CD4-positive, alpha-beta T cell (primary cell): ENCODE measurements at regions not wholly inside any gene's neighbourhood (a gene's known extent, or its start where the extent isn't known, plus 50 kb on each side); places are given as distances from the start of the nearest gene placed in this dataset.

Source experiments
- ATAC-seq: fragments of 200-7000 bp; cut with Tn5 transposase; one replicate; pipeline ENCODE4 v1.10.0; 2022; ENCODE audit warnings: mild to moderate bottlenecking; ENCODE audit not compliant: poor library complexity
- CTCF ChIA-PET: fragments of 350-600 bp; sonication (Branson Sonifier 250); formaldehyde crosslinking; loops from one replicate; lab custom pipeline; 2021; ENCODE audit warnings: antibody characterized with exemption, inconsistent platforms; lab: Charles Lee
- POLR2A ChIA-PET: fragments of 350-600 bp; sonication (Branson Sonifier 250); formaldehyde crosslinking; loops from one replicate; lab custom pipeline; 2021; ENCODE audit warnings: antibody characterized with exemption, inconsistent platforms; lab: Charles Lee
- DNase-seq, 14 experiments: peaks; one replicate each; pipeline ENCODE4 v3.0.0-alpha.2; 2013 to 2020; ENCODE audit warnings: mixed read lengths in 2 of 14
- H3K27ac ChIP-seq, 2 donors: one replicate each; pipeline versions ENCODE4 v1.5.1 to v1.7.0; 2013; ENCODE audit warnings: low read length in 2 of 2, low read depth in 1 of 2, mild to moderate bottlenecking in 1 of 2
- H3K27me3 ChIP-seq, 2 experiments: 1 replicate in 1 of 2; 2 replicates in 1 of 2; pipeline versions ENCODE4 v1.6.1 to v1.7.0; 2013; ENCODE audit warnings: low read length in 2 of 2, control low read depth in 1 of 2, mild to moderate bottlenecking in 1 of 2, moderate library complexity in 1 of 2; ENCODE audit not compliant: insufficient read depth in 2 of 2, control insufficient read depth in 1 of 2
- H3K36me3 ChIP-seq: one replicate; pipeline ENCODE4 v1.6.1; 2013; ENCODE audit warnings: low read length, control low read depth; ENCODE audit not compliant: insufficient read depth
- H3K4me1 ChIP-seq: one replicate; pipeline ENCODE4 v1.6.1; 2013; ENCODE audit warnings: low read length, control low read depth; ENCODE audit not compliant: insufficient read depth
- H3K4me3 ChIP-seq: one replicate; pipeline ENCODE4 v1.5.1; 2013; ENCODE audit warnings: mild to moderate bottlenecking, low read length, moderate library complexity
- H3K9me3 ChIP-seq, 2 experiments: 1 replicate in 1 of 2; 2 replicates in 1 of 2; pipeline versions ENCODE4 v1.6.1 to v1.7.0; 2013; ENCODE audit warnings: low read length in 2 of 2, mild to moderate bottlenecking in 2 of 2, control low read depth in 1 of 2, moderate library complexity in 1 of 2; ENCODE audit not compliant: control insufficient read depth in 1 of 2, insufficient read depth in 1 of 2
- H3K27ac Mint-ChIP-seq: one replicate; pipeline ENCODE4 v1.8.0; 2020; ENCODE audit warnings: mixed read lengths
- H3K27me3 Mint-ChIP-seq: one replicate; pipeline ENCODE4 v1.8.0; 2021; ENCODE audit warnings: mixed read lengths
- H3K36me3 Mint-ChIP-seq: one replicate; pipeline ENCODE4 v1.8.0; 2021; ENCODE audit warnings: low read depth, mixed read lengths
- H3K4me1 Mint-ChIP-seq: one replicate; pipeline ENCODE4 v1.8.0; 2021; ENCODE audit warnings: low read depth, mixed read lengths
- H3K4me3 Mint-ChIP-seq: one replicate; pipeline ENCODE4 v1.8.0; 2020; ENCODE audit warnings: mild to moderate bottlenecking, mixed read lengths
- H3K9me3 Mint-ChIP-seq: one replicate; pipeline ENCODE4 v1.8.0; 2020; ENCODE audit warnings: mixed read lengths
- CTCF ChIP-seq: fragments of 200-600 bp; IDR thresholded peaks from one replicate; pipeline ENCODE4 v1.8.0; 2022; ENCODE audit warnings: antibody characterized with exemption, mild to moderate bottlenecking
- intact Hi-C, 2 experiments: fragments of 100-400 bp; cut with DNase I in 1 of 2; cut with micrococcal nuclease in 1 of 2; formaldehyde crosslinking; loops; one replicate each; pipeline versions ENCODE4 v1.15.1 to v1.9.0; 2023 to 2025; cut with DNase I, micrococcal nuclease

- no peaks in the 10 kb centered on the region for H3K9me3 ChIP-seq
- H3K27me3 ChIP-seq, result no peaks in the 10 kb centered on the region
- H3K4me3 ChIP-seq, result no peak overlapping the region
- Mint-ChIP-seq H3K9me3 (no peaks in the 10 kb centered on the region), H3K36me3 (no peaks in the 10 kb centered on the region), H3K27ac (no peak overlapping the region), H3K4me3 (no peak overlapping the region), H3K27me3 (peaks cover 19% of the 10 kb centered on the region), H3K4me1 (no peaks in the 10 kb centered on the region)
- DNase-seq (no peak), ATAC-seq (no peak)
- POLR2A ChIA-PET, result no interaction called here
- no peak for TF ChIP-seq CTCF
- H3K4me1 ChIP-seq, result no peaks in the 10 kb centered on the region
- no peak overlapping the region for H3K27ac ChIP-seq
- CTCF ChIA-PET, result no interaction called here
- H3K36me3 ChIP-seq, result no peaks in the 10 kb centered on the region
- intact Hi-C loops, result no loop called here
Observed at GRCh38 chr3:64460877-64461276, 226.9 kb downstream of the ADAMTS9 start.

- POLR2A ChIA-PET, result no interaction called here
- no peak for ATAC-seq
- H3K27me3 Mint-ChIP-seq, result peaks cover 18% of the 10 kb centered on the region
- no peak for DNase-seq
- Histone ChIP-seq H3K4me1 (no peaks in the 10 kb centered on the region), H3K27ac (no peak overlapping the region), H3K27me3 (no peaks in the 10 kb centered on the region), H3K9me3 (no peaks in the 10 kb centered on the region), H3K4me3 (no peak overlapping the region), H3K36me3 (no peaks in the 10 kb centered on the region)
- no peaks in the 10 kb centered on the region for H3K36me3 Mint-ChIP-seq
- H3K4me1 Mint-ChIP-seq, result no peaks in the 10 kb centered on the region
- no peaks in the 10 kb centered on the region for H3K9me3 Mint-ChIP-seq
- CTCF ChIA-PET, result no interaction called here
- TF ChIP-seq CTCF, result no peak
- H3K4me3 Mint-ChIP-seq, result no peak overlapping the region
- no peak overlapping the region for H3K27ac Mint-ChIP-seq
- intact Hi-C loops, result no loop called here
Observed at GRCh38 chr3:64460141-64460730, 227.6 kb downstream of the ADAMTS9 start.

- peaks cover 13% of the 10 kb centered on the region for H3K27me3 Mint-ChIP-seq
- Histone ChIP-seq H3K4me3 (no peak overlapping the region), H3K27ac (no peak overlapping the region), H3K9me3 (no peaks in the 10 kb centered on the region), H3K36me3 (no peaks in the 10 kb centered on the region), H3K27me3 (no peaks in the 10 kb centered on the region), H3K4me1 (no peaks in the 10 kb centered on the region)
- ChIA-PET POLR2A (no interaction called here), CTCF (no interaction called here)
- no peaks in the 10 kb centered on the region for H3K9me3 Mint-ChIP-seq
- no peaks in the 10 kb centered on the region for H3K36me3 Mint-ChIP-seq
- H3K4me3 Mint-ChIP-seq, result no peak overlapping the region
- ATAC-seq (no peak), DNase-seq (no peak)
- H3K4me1 Mint-ChIP-seq, result no peaks in the 10 kb centered on the region
- intact Hi-C loops, result no loop called here
- H3K27ac Mint-ChIP-seq, result no peak overlapping the region
- no peak for TF ChIP-seq CTCF
Observed at GRCh38 chr3:64459711-64460110, 228.1 kb downstream of the ADAMTS9 start.
